22Rv1 (cell line): ENCODE measurements at regions not wholly inside any gene's neighbourhood (a gene's known extent, or its start where the extent isn't known, plus 50 kb on each side); places are given as distances from the start of the nearest gene placed in this dataset.

Experiments
- CTCF ChIP-seq: fragments of 450-650 bp; IDR thresholded peaks from 2 replicates; pipeline ENCODE4 v1.5.1; 2017; ENCODE audit warnings: mild to moderate bottlenecking
- ZFX ChIP-seq: fragments of 450-650 bp; IDR thresholded peaks from 2 replicates; pipeline ENCODE4 v1.6.1; 2017; ENCODE audit warnings: antibody characterized with exemption, borderline replicate concordance

DNA sequence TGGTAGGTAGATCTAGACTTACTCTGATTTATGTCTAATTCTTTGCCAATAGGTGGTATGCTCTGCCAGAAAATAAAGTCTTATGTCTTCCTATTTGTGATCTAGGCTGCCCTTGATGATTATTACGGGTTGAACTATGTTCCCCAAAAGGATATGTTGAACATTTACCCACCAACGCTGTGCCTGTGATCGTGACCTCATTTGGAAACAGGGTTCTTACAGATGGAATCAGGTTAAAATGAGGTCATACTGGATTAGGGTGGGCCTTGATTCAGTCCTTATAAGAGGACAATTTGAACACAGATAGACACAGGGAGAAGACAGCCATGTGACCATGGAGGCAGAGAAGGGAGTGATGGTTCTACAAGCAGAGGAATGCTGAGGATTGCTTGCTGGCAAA lies 95.1 kb upstream of the BCAR3 start:
- no peak for TF ChIP-seq CTCF
- no peak for TF ChIP-seq ZFX
